HG03196 (cell line): ENCODE measurements at regions not wholly inside any gene's neighbourhood (a gene's known extent, or its start where the extent isn't known, plus 50 kb on each side); places are given as distances from the start of the nearest gene placed in this dataset.

Experiments
- ATAC-seq: cut with Tn5 transposase; IDR thresholded peaks from one replicate; pipeline ENCODE4 v1.9.1; 2021; ENCODE audit not compliant: unreplicated experiment

- no peak for ATAC-seq
Observed at GRCh38 chr1:30258876-30259275, 464.5 kb downstream of the MATN1 start.

- no peak for ATAC-seq
Observed at GRCh38 chr1:30258471-30258870, 464.9 kb downstream of the MATN1 start.

- no peak for ATAC-seq
Observed at GRCh38 chr1:30257742-30258380, 465.5 kb downstream of the MATN1 start.

- ATAC-seq = no peak
Observed at GRCh38 chr1:30257322-30257721, 466.1 kb downstream of the MATN1 start.

- ATAC-seq = no peak
Observed at GRCh38 chr1:30256911-30257310, 466.5 kb downstream of the MATN1 start.

GRCh38 chr1:30255111-30255724 is 468.2 kb downstream of the MATN1 start:
- no peak for ATAC-seq

- no peak for ATAC-seq
Observed at GRCh38 chr1:30253807-30254440, 469.5 kb downstream of the MATN1 start.

GRCh38 chr1:30253361-30253760 is 470.0 kb downstream of the MATN1 start:
- ATAC-seq = no peak

GRCh38 chr1:30250984-30251850 is 472.2 kb downstream of the MATN1 start:
- no peak for ATAC-seq

GRCh38 chr1:30250338-30250983 is 472.9 kb downstream of the MATN1 start:
- no peak for ATAC-seq

GRCh38 chr1:30249446-30250337 is 473.7 kb downstream of the MATN1 start:
- ATAC-seq = no peak

GRCh38 chr1:30248774-30249173 is 474.6 kb downstream of the MATN1 start:
- ATAC-seq = no peak

- no peak for ATAC-seq
Observed at GRCh38 chr1:30248373-30248772, 475.0 kb downstream of the MATN1 start.

GRCh38 chr1:30244801-30245200 is 478.6 kb downstream of the MATN1 start:
- no peak for ATAC-seq

- ATAC-seq = no peak
Observed at GRCh38 chr1:30242722-30243457, 480.5 kb downstream of the MATN1 start.

GRCh38 chr1:30242168-30242567 is 481.2 kb downstream of the MATN1 start:
- ATAC-seq = no peak

GRCh38 chr1:30241681-30242080 is 481.7 kb downstream of the MATN1 start:
- no peak for ATAC-seq

GRCh38 chr1:30234091-30234490 is 489.3 kb downstream of the MATN1 start:
- no peak for ATAC-seq

- ATAC-seq = no peak
Observed at GRCh38 chr1:30232288-30232899, 491.0 kb downstream of the MATN1 start.
